CD14-positive monocyte (primary cell): ENCODE measurements at regions not wholly inside any gene's neighbourhood (a gene's known extent, or its start where the extent isn't known, plus 50 kb on each side); places are given as distances from the start of the nearest gene placed in this dataset.

Source experiments
- DNase-seq, 3 donors: peaks; one replicate each; pipeline ENCODE4 v3.0.0-alpha.2; 2011 to 2022
- H2AFZ ChIP-seq: 2 replicates; pipeline ENCODE4 v1.6.0; 2012; ENCODE audit warnings: mild to moderate bottlenecking, low read depth, low read length, inconsistent platforms; ENCODE audit not compliant: insufficient read depth, poor library complexity, severe bottlenecking
- H3K27ac ChIP-seq, 2 donors: 1 replicate in 1 of 2; 2 replicates in 1 of 2; pipeline ENCODE4 v1.5.1; 2012 to 2013; ENCODE audit warnings: low read length in 2 of 2, control low read depth in 1 of 2, inconsistent platforms in 1 of 2, low read depth in 1 of 2, mild to moderate bottlenecking in 1 of 2
- H3K27me3 ChIP-seq, 2 donors: one replicate each; pipeline versions ENCODE4 v1.6.0 to v1.6.1; 2011 to 2013; ENCODE audit warnings: low read length in 2 of 2; ENCODE audit not compliant: control insufficient read depth in 2 of 2, insufficient read depth in 2 of 2
- H3K36me3 ChIP-seq, 2 donors: replicated peaks in 1 of 2; 1 replicate in 1 of 2; 2 replicates in 1 of 2; pipeline versions ENCODE4 v1.5.1 to v1.6.1; 2012 to 2013; ENCODE audit warnings: low read length in 2 of 2, control low read depth in 1 of 2, inconsistent platforms in 1 of 2, mild to moderate bottlenecking in 1 of 2; ENCODE audit not compliant: insufficient read depth in 2 of 2, control insufficient read depth in 1 of 2
- H3K4me1 ChIP-seq, 2 donors: 1 replicate in 1 of 2; 2 replicates in 1 of 2; pipeline versions ENCODE4 v1.5.1 to v1.6.1; 2012 to 2013; ENCODE audit warnings: low read length in 2 of 2, control low read depth in 1 of 2, inconsistent platforms in 1 of 2, mild to moderate bottlenecking in 1 of 2, moderate library complexity in 1 of 2; ENCODE audit not compliant: insufficient read depth in 2 of 2, control insufficient read depth in 1 of 2
- H3K4me2 ChIP-seq: replicated peaks from 2 replicates; pipeline ENCODE3; 2012; ENCODE audit warnings: low read length, moderate library complexity, mild to moderate bottlenecking; ENCODE audit not compliant: poor library complexity, severe bottlenecking; ENCODE audit errors: extremely low read depth
- H3K4me3 ChIP-seq, 3 experiments: fragments of 200-600 bp in 1 of 3; sonication (generic) in 1 of 3; replicated peaks in 1 of 3; 1 replicate in 2 of 3; 2 replicates in 1 of 3; pipeline ENCODE4 v1.5.1; 2011 to 2013; ENCODE audit warnings: low read length in 3 of 3, mild to moderate bottlenecking in 3 of 3, control low read depth in 2 of 3, low read depth in 2 of 3, inconsistent platforms in 1 of 3, moderate library complexity in 1 of 3
- H3K79me2 ChIP-seq: 2 replicates; pipeline ENCODE4 v1.6.0; 2012; ENCODE audit warnings: mild to moderate bottlenecking, control low read depth, inconsistent platforms, low read length, moderate library complexity; ENCODE audit not compliant: insufficient read depth
- H3K9ac ChIP-seq: 2 replicates; pipeline ENCODE4 v1.6.0; 2017; ENCODE audit warnings: low read length, mild to moderate bottlenecking; ENCODE audit not compliant: insufficient read depth, poor library complexity, severe bottlenecking
- H3K9me3 ChIP-seq, 2 donors: replicated peaks in 1 of 2; 1 replicate in 1 of 2; 2 replicates in 1 of 2; pipeline versions ENCODE4 v1.5.1 to v1.6.1; 2012 to 2013; ENCODE audit warnings: low read length in 2 of 2, control low read depth in 1 of 2; ENCODE audit not compliant: control insufficient read depth in 1 of 2, insufficient read depth in 1 of 2
- H4K20me1 ChIP-seq: 2 replicates; pipeline ENCODE4 v1.6.0; 2012; ENCODE audit warnings: mild to moderate bottlenecking, low read length, control low read depth, moderate library complexity; ENCODE audit not compliant: insufficient read depth
- H3K27ac Mint-ChIP-seq, 7 donors: one replicate each; pipeline ENCODE4 v1.8.0; 2020; ENCODE audit warnings: mild to moderate bottlenecking in 7 of 7, mixed read lengths in 7 of 7, moderate library complexity in 6 of 7, inconsistent platforms in 2 of 7
- H3K27me3 Mint-ChIP-seq, 3 donors: one replicate each; pipeline ENCODE4 v1.8.0; 2021 to 2022; ENCODE audit warnings: low read depth in 3 of 3, mild to moderate bottlenecking in 3 of 3, mixed read lengths in 3 of 3, moderate library complexity in 3 of 3, inconsistent platforms in 1 of 3
- H3K36me3 Mint-ChIP-seq, 2 donors: one replicate each; pipeline ENCODE4 v1.8.0; 2020; ENCODE audit warnings: mixed read lengths in 2 of 2, inconsistent platforms in 1 of 2, mild to moderate bottlenecking in 1 of 2
- H3K4me1 Mint-ChIP-seq: one replicate; pipeline ENCODE4 v1.8.0; 2020; ENCODE audit warnings: mild to moderate bottlenecking, mixed read lengths
- H3K4me3 Mint-ChIP-seq, 2 donors: one replicate each; pipeline ENCODE4 v1.8.0; 2020; ENCODE audit warnings: mild to moderate bottlenecking in 2 of 2, mixed read lengths in 2 of 2, moderate library complexity in 1 of 2
- H3K9me3 Mint-ChIP-seq, 7 donors: one replicate each; pipeline ENCODE4 v1.8.0; 2020 to 2022; ENCODE audit warnings: mixed read lengths in 7 of 7, mild to moderate bottlenecking in 6 of 7, moderate library complexity in 6 of 7, inconsistent platforms in 2 of 7
- CTCF ChIP-seq: fragments of 200-600 bp; IDR thresholded peaks from one replicate; pipeline ENCODE4 v1.8.0; 2022; ENCODE audit warnings: antibody characterized with exemption, mild to moderate bottlenecking
- WGBS: methylation state at CpG from one replicate; pipeline ENCODE4 v1.1.5; 2013; ENCODE audit warnings: missing lambda C conversion rate; ENCODE audit not compliant: insufficient coverage; 5-methylcytosine and 5-hydroxymethylcytosine counted together
- intact Hi-C, 2 donors: fragments of 100-400 bp; cut with micrococcal nuclease; formaldehyde crosslinking; loops; one replicate each; pipeline versions ENCODE4 v1.15.0 to v1.15.1; 2023

- Histone ChIP-seq H4K20me1 (no peaks in the 10 kb centered on the region), H3K79me2 (no peaks in the 10 kb centered on the region), H3K9ac (no peak overlapping the region), H3K4me2 (no peak overlapping the region), H3K4me3 (no peak overlapping the region), H3K36me3 (no peaks in the 10 kb centered on the region), H3K9me3 (no peaks in the 10 kb centered on the region), H3K27ac (no peak overlapping the region), H3K4me1 (peaks cover 3 to 13% of the 10 kb centered on the region in 2 donors), H2AFZ (no peak overlapping the region), H3K27me3 (no peaks in the 10 kb centered on the region)
- H3K27ac Mint-ChIP-seq, result no peak overlapping the region
- WGBS, result 100% methylated on average over 2 of the region's 3 CpGs
- TF ChIP-seq CTCF, result no peak
- peaks cover 15% of the 10 kb centered on the region for H3K4me1 Mint-ChIP-seq
- H3K9me3 Mint-ChIP-seq, result peaks cover 0 to 7% (median 0%) of the 10 kb centered on the region in 7 donors
- H3K36me3 Mint-ChIP-seq, result no peaks in the 10 kb centered on the region
- intact Hi-C loops, result no loop called here
- H3K4me3 Mint-ChIP-seq, result no peak overlapping the region
- no peak for DNase-seq
- H3K27me3 Mint-ChIP-seq, result peaks cover 0 to 2% (median 0%) of the 10 kb centered on the region in 3 donors
Observed at GRCh38 chr6:140070846-140071473, 696.5 kb upstream of the CITED2 start.

DNA sequence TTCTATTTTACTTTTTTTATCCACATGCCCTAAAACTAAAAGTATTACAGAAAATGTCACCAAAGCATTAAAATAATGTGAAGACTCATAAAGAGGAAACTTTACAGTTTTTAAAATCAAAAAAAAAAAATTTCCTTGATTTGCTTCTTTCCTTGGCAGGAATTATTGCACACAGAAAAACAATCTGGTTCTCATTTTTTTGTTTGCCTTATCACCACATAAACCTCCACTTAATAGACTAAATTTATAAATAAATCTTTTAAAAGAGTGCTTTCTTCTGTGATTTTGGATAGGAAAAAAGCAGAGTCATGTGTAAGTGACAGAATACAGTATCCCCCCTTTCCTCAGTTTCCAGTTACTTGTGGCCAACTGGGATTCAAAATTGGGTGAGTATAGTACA is 695.1 kb upstream of the CITED2 start:
- no peak overlapping the region for H3K4me3 ChIP-seq
- Mint-ChIP-seq H3K27ac (no peak overlapping the region), H3K4me3 (no peak overlapping the region), H3K9me3 (peaks cover 0 to 7% (median 0%) of the 10 kb centered on the region in 7 donors), H3K27me3 (no peaks in the 10 kb centered on the region), H3K36me3 (no peaks in the 10 kb centered on the region), H3K4me1 (peaks cover 15% of the 10 kb centered on the region)
- no peak overlapping the region for H3K9ac ChIP-seq
- H4K20me1 ChIP-seq, result no peaks in the 10 kb centered on the region
- H3K4me2 ChIP-seq, result no peak overlapping the region
- intact Hi-C loops, result no loop called here
- H3K36me3 ChIP-seq, result no peaks in the 10 kb centered on the region
- H3K27me3 ChIP-seq, result no peaks in the 10 kb centered on the region
- H3K79me2 ChIP-seq, result no peaks in the 10 kb centered on the region
- H3K4me1 ChIP-seq, result peaks cover 3 to 13% of the 10 kb centered on the region in 2 donors
- no peak for DNase-seq
- no peak for TF ChIP-seq CTCF
- H3K9me3 ChIP-seq, result no peaks in the 10 kb centered on the region
- H3K27ac ChIP-seq, result no peak overlapping the region
- no peak overlapping the region for H2AFZ ChIP-seq
